Loucy (cell line): ENCODE measurements at regions not wholly inside any gene's neighbourhood (a gene's known extent, or its start where the extent isn't known, plus 50 kb on each side); places are given as distances from the start of the nearest gene placed in this dataset.

Experiments used
- EZH2phosphoT487 ChIP-seq: fragments of 200-600 bp; IDR thresholded peaks from 2 replicates; pipeline ENCODE4 v1.6.1; 2018; ENCODE audit warnings: antibody characterized with exemption, mild to moderate bottlenecking, moderate library complexity, borderline replicate concordance
- TF ChIP-seq, protein P1 (sequence below): fragments of 200-600 bp; sonication (generic); conservative IDR thresholded peaks from 2 replicates; pipeline ENCODE4 v1.5.1; 2014; ENCODE audit warnings: mild to moderate bottlenecking, antibody characterized with exemption, low read length

DNA sequence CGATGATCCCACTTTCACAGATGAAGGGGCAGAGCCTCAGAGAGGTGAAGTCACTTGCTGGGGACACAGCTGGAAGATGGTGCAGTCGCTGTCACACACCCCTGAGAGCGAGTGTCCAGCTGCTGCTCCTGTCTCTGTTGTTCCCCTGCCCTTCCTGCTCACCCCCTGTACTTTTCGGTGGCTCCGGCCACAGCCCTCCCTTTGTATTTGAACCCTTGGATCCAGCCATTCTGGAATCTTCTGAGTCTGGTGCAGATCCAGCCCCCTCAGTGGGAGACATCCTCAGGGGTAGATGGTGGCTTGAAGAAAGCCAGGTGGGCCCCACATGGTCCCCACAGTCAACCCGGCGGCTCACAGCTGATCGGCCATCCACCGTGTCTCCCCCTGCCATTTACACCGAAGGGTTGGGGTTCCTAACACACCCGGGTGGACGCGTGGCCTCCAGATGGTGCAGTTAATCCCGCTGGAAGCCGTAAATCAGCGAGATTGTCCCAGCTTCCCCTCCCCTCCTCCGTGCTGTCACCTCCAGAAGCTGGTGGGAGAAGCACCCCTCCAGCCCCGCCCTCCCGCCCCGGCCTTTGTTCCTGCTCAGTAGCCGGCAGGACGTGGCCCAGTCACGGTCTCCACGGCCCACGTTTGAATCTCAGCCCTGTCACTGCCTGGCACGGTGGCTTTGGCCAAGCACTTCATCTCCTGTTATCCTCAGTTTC lies 204.8 kb downstream of the C9orf50 start:
- TF ChIP-seq, protein P1, sequence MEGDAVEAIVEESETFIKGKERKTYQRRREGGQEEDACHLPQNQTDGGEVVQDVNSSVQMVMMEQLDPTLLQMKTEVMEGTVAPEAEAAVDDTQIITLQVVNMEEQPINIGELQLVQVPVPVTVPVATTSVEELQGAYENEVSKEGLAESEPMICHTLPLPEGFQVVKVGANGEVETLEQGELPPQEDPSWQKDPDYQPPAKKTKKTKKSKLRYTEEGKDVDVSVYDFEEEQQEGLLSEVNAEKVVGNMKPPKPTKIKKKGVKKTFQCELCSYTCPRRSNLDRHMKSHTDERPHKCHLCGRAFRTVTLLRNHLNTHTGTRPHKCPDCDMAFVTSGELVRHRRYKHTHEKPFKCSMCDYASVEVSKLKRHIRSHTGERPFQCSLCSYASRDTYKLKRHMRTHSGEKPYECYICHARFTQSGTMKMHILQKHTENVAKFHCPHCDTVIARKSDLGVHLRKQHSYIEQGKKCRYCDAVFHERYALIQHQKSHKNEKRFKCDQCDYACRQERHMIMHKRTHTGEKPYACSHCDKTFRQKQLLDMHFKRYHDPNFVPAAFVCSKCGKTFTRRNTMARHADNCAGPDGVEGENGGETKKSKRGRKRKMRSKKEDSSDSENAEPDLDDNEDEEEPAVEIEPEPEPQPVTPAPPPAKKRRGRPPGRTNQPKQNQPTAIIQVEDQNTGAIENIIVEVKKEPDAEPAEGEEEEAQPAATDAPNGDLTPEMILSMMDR, result no peak
- no peak for TF ChIP-seq EZH2phosphoT487
